Keratinocyte (primary cell): ENCODE measurements at regions not wholly inside any gene's neighbourhood (a gene's known extent, or its start where the extent isn't known, plus 50 kb on each side); places are given as distances from the start of the nearest gene placed in this dataset.

Experiments
- CTCF ChIP-seq, 3 experiments: IDR thresholded peaks in 1 of 3; conservative IDR thresholded peaks in 1 of 3; optimal IDR thresholded peaks in 1 of 3; 2 replicates in 2 of 3; 3 replicates in 1 of 3; pipeline versions ENCODE3 to v1.5.1; 2011; ENCODE audit warnings: low read length in 3 of 3, mild to moderate bottlenecking in 3 of 3, moderate library complexity in 2 of 3, control low read depth in 1 of 3, inconsistent platforms in 1 of 3; ENCODE audit not compliant: insufficient read depth in 2 of 3; ENCODE audit errors: extremely low read depth in 1 of 3
- EZH2 ChIP-seq: IDR thresholded peaks from one replicate; pipeline ENCODE4 v1.6.1; 2012; ENCODE audit warnings: inconsistent platforms, mild to moderate bottlenecking, low read length, moderate library complexity

GRCh38 chr12:3380200-3381043, 110.6 kb upstream of the PRMT8 start:
- TF ChIP-seq CTCF (optimal IDR thresholded peaks at IDR 0.05 in 1 of 3, IDR thresholded peaks at IDR 0.05 in 1 of 3, conservative IDR thresholded peaks at IDR 0.05 in 1 of 3; ENCODE audit: extremely low read depth in 1 of 3, insufficient read depth in 2 of 3, low read length in 3 of 3): no peak
- no peak for TF ChIP-seq EZH2
